Gastrocnemius medialis (tissue), 4 donors: ENCODE measurements at regions not wholly inside any gene's neighbourhood (a gene's known extent, or its start where the extent isn't known, plus 50 kb on each side); places are given as distances from the start of the nearest gene placed in this dataset.

Experiments used
- CTCF ChIP-seq, 5 experiments: fragments of 450-650 bp in 3 of 5; fragments of 200-600 bp in 2 of 5; sonication (generic) in 2 of 5; IDR thresholded peaks in 4 of 5; conservative IDR thresholded peaks in 1 of 5; 1 replicate in 4 of 5; 2 replicates in 1 of 5; pipeline ENCODE4 v1.5.1; 2016 to 2019; ENCODE audit warnings: antibody characterized with exemption in 5 of 5, mild to moderate bottlenecking in 3 of 5, moderate library complexity in 3 of 5
- POLR2A ChIP-seq, 2 donors: fragments of 450-650 bp; IDR thresholded peaks; one replicate each; pipeline ENCODE4 v1.6.1; 2017; ENCODE audit warnings: antibody characterized with exemption in 2 of 2, mild to moderate bottlenecking in 2 of 2, moderate library complexity in 2 of 2

- TF ChIP-seq POLR2A (IDR thresholded peaks at IDR 0.05) (no peak), CTCF (IDR thresholded peaks at IDR 0.05 in 4 of 5, conservative IDR thresholded peaks at IDR 0.05 in 1 of 5) (no peak)
These were observed 65.0 kb upstream of the ACYP2 start for GRCh38 chr2:54050445-54050844.
